ENCODE measurements at regions not wholly inside any gene's neighbourhood (a gene's known extent, or its start where the extent isn't known, plus 50 kb on each side); places are given as distances from the start of the nearest gene placed in this dataset.

DNA sequence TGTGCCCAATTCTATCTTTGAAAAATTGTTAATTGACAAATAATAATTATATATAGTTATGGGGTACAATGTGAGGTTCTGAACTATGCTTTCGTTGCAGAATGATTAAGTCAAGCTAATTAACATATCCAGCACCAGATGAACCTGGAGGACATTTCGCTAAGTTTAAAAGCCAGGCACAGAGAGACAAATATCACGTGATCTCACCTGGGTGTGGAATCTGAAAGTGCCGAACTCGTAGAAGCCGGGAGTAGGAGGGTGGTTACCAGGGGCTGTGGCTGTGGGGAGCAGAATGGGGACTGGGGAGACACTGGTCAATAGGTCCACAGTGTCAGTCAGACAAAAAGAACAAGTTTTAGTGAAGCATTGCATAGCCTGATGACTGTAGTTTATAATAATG is 332.9 kb upstream of the SHH start:
- CTCF ChIA-PET: no interaction called here
- Mint-ChIP-seq H3K9me3 (ENCODE audit: low read depth, unreplicated experiment) (no peaks in the 10 kb centered on the region), H3K36me3 (ENCODE audit: insufficient read depth, unreplicated experiment) (no peaks in the 10 kb centered on the region), H3K27me3 (ENCODE audit: unreplicated experiment) (peaks cover 8% of the 10 kb centered on the region), H3K27ac (ENCODE audit: unreplicated experiment) (no peak overlapping the region), H3K4me1 (ENCODE audit: low read depth, unreplicated experiment) (peaks cover 19% of the 10 kb centered on the region), H3K4me3 (ENCODE audit: low read depth, unreplicated experiment) (no peak overlapping the region)
- DNase-seq: no peak
- BruUV-seq (replicated peaks): no TSS peak
- TF ChIP-seq, protein P1, sequence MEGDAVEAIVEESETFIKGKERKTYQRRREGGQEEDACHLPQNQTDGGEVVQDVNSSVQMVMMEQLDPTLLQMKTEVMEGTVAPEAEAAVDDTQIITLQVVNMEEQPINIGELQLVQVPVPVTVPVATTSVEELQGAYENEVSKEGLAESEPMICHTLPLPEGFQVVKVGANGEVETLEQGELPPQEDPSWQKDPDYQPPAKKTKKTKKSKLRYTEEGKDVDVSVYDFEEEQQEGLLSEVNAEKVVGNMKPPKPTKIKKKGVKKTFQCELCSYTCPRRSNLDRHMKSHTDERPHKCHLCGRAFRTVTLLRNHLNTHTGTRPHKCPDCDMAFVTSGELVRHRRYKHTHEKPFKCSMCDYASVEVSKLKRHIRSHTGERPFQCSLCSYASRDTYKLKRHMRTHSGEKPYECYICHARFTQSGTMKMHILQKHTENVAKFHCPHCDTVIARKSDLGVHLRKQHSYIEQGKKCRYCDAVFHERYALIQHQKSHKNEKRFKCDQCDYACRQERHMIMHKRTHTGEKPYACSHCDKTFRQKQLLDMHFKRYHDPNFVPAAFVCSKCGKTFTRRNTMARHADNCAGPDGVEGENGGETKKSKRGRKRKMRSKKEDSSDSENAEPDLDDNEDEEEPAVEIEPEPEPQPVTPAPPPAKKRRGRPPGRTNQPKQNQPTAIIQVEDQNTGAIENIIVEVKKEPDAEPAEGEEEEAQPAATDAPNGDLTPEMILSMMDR (IDR thresholded peaks at IDR 0.05; ENCODE audit: unreplicated experiment): no peak
- intact Hi-C loops (cut with micrococcal nuclease; ENCODE audit: unreplicated experiment): no loop called here

DNA sequence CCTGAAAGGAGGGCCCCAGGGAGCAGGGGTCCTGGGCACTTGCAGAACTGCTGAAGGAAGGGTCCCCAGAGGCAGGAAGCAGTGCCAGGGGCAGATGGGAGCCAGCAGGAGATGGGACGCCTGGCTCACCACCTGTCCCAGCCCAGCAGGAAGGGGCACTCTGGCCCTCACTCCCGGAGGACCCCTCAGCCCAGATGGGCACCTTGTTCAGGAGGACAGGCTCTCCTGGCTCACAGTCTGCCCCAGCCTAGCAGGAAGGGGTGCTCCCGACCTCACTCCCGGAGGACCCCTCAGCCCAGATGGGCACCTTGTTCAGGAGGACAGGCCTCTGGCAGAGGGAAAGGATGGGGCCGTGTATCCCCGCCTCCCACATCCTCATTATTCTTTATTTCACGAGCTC is 331.4 kb upstream of the SHH start:
- CTCF ChIA-PET: no interaction called here
- Mint-ChIP-seq H3K27ac (ENCODE audit: unreplicated experiment) (no peak overlapping the region), H3K27me3 (ENCODE audit: unreplicated experiment) (peaks cover 23% of the 10 kb centered on the region)

DNA sequence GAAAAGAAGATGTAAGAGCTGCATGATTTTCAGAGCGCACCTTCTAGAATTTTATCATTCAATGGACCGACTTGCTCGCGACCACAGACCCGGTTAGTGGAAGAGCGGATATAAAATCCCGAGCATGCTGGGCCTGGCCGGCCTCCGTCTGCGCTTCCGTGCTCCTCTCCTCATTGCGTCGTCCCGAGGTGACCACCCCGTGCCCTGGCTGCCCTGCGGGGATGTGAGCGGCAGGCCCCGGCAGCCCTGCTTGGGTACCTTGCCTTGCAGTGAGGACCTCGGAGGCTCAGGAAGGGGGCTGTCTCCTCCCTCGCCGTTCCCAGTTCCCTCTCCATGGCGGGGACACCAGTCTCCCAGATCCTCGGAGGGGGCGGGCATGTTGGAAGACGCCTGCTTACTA is 330.9 kb upstream of the SHH start:
- TF ChIP-seq, protein P1 (IDR thresholded peaks at IDR 0.05; ENCODE audit: unreplicated experiment): no peak
- Mint-ChIP-seq H3K36me3 (ENCODE audit: insufficient read depth, unreplicated experiment) (no peaks in the 10 kb centered on the region), H3K4me3 (ENCODE audit: low read depth, unreplicated experiment) (no peak overlapping the region), H3K27me3 (ENCODE audit: unreplicated experiment) (peaks cover 26% of the 10 kb centered on the region), H3K4me1 (ENCODE audit: low read depth, unreplicated experiment) (peaks cover 19% of the 10 kb centered on the region), H3K27ac (ENCODE audit: unreplicated experiment) (no peak overlapping the region), H3K9me3 (ENCODE audit: low read depth, unreplicated experiment) (no peaks in the 10 kb centered on the region)
- no peak for DNase-seq
- BruUV-seq (replicated peaks): no TSS peak
- intact Hi-C loops (cut with micrococcal nuclease; ENCODE audit: unreplicated experiment): no loop called here
- CTCF ChIA-PET: no interaction called here

More for the DNA sequence above, 331.4 kb upstream of the SHH start:
- intact Hi-C loops (cut with micrococcal nuclease; ENCODE audit: unreplicated experiment): no loop called here
- TF ChIP-seq, protein P1 (IDR thresholded peaks at IDR 0.05; ENCODE audit: unreplicated experiment): no peak
- BruUV-seq (replicated peaks): no TSS peak
- Mint-ChIP-seq H3K4me3 (ENCODE audit: low read depth, unreplicated experiment) (no peak overlapping the region), H3K36me3 (ENCODE audit: insufficient read depth, unreplicated experiment) (no peaks in the 10 kb centered on the region), H3K4me1 (ENCODE audit: low read depth, unreplicated experiment) (peaks cover 19% of the 10 kb centered on the region), H3K9me3 (ENCODE audit: low read depth, unreplicated experiment) (no peaks in the 10 kb centered on the region)
- DNase-seq: no peak

DNA sequence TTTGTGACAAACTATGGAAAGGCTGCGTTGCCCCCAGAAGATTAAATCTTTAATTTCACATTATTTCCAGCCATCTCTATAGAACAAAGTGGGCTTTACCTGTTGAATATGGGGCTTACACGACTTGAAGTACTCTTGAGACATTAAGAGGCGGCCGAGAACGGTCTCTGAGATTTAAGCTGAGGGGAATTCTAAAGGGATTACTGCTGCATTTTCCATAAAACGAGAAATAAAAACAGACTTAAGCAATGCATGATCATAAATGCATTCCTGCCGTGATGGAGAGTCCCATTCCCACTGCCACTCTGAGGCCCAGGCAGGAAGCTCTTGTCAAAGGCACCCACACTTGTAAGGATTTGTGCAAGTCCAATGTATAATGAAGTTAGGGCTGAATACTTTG is 329.7 kb upstream of the SHH start:
- Mint-ChIP-seq H3K4me1 (ENCODE audit: low read depth, unreplicated experiment) (peaks cover 7% of the 10 kb centered on the region), H3K36me3 (ENCODE audit: insufficient read depth, unreplicated experiment) (no peaks in the 10 kb centered on the region), H3K27me3 (ENCODE audit: unreplicated experiment) (peaks cover 26% of the 10 kb centered on the region), H3K9me3 (ENCODE audit: low read depth, unreplicated experiment) (no peaks in the 10 kb centered on the region), H3K27ac (ENCODE audit: unreplicated experiment) (no peak overlapping the region), H3K4me3 (ENCODE audit: low read depth, unreplicated experiment) (no peak overlapping the region)
- DNase-seq: no peak
- CTCF ChIA-PET: no interaction called here
- BruUV-seq (replicated peaks): no TSS peak
- TF ChIP-seq, protein P1 (IDR thresholded peaks at IDR 0.05; ENCODE audit: unreplicated experiment): no peak
- intact Hi-C loops (cut with micrococcal nuclease; ENCODE audit: unreplicated experiment): no loop called here

DNA sequence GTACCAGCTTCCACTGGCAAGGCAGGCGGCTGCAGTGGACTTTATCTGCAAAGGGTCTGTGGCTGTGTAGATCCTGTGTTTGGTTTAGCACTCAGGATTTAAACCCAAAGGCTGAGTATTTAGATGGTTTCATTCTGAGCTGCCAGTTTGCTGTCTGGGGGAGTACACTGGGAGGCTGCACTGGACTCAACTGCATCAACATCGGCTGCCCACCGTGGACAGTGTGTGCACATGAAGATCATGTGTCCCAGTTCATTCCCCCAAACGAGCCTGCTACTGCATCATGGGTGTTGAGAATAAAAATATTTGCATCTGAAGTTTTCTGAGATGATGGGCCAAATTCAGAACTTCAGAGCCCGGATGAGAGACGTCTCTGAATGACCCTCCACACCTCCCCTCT is 328.6 kb upstream of the SHH start:
- CTCF ChIA-PET: no interaction called here
- DNase-seq: no peak
- peaks cover 32% of the 10 kb centered on the region for H3K27me3 Mint-ChIP-seq (ENCODE audit: unreplicated experiment)

More for the DNA sequence above, 328.6 kb upstream of the SHH start:
- no peaks in the 10 kb centered on the region for H3K9me3 Mint-ChIP-seq (ENCODE audit: low read depth, unreplicated experiment)
- no peaks in the 10 kb centered on the region for H3K36me3 Mint-ChIP-seq (ENCODE audit: insufficient read depth, unreplicated experiment)
- H3K4me1 Mint-ChIP-seq (ENCODE audit: low read depth, unreplicated experiment): no peaks in the 10 kb centered on the region
- no TSS peak for BruUV-seq (replicated peaks)
- TF ChIP-seq, protein P1 (IDR thresholded peaks at IDR 0.05; ENCODE audit: unreplicated experiment): no peak
- H3K4me3 Mint-ChIP-seq (ENCODE audit: low read depth, unreplicated experiment): no peak overlapping the region
- intact Hi-C loops (cut with micrococcal nuclease; ENCODE audit: unreplicated experiment): no loop called here
- no peak overlapping the region for H3K27ac Mint-ChIP-seq (ENCODE audit: unreplicated experiment)
